ENCODE measurements at regions not wholly inside any gene's neighbourhood (a gene's known extent, or its start where the extent isn't known, plus 50 kb on each side); places are given as distances from the start of the nearest gene placed in this dataset.
"Not testable (repeated sequence)": the region's sequence is repeated elsewhere in the genome, so short reads cannot be mapped to it uniquely, and the experiment has no call there.

- Mint-ChIP-seq H3K4me1 (peaks cover 1% of the 10 kb centered on the region), H3K27ac (no peak overlapping the region), H3K36me3 (no peaks in the 10 kb centered on the region), H3K9me3 (no peaks in the 10 kb centered on the region), H3K4me3 (no peak overlapping the region), H3K27me3 (peaks cover 14% of the 10 kb centered on the region)
- no peak for ATAC-seq (ENCODE audit: low read depth)
- POLR2A ChIA-PET: no interaction called here
- DNase-seq: no peak
Measured at GRCh38 chr5:96193946-96194345, 232.3 kb upstream of the ELL2 start.

GRCh38 chr5:96189987-96190386 is 228.3 kb upstream of the ELL2 start:
- peaks cover 14% of the 10 kb centered on the region for H3K27me3 Mint-ChIP-seq
- POLR2A ChIA-PET: no interaction called here
- peaks cover 1% of the 10 kb centered on the region for H3K4me1 Mint-ChIP-seq
- H3K27ac Mint-ChIP-seq: no peak overlapping the region
- ATAC-seq (ENCODE audit: low read depth): no peak
- no peak overlapping the region for H3K4me3 Mint-ChIP-seq
- no peaks in the 10 kb centered on the region for H3K9me3 Mint-ChIP-seq
- no peaks in the 10 kb centered on the region for H3K36me3 Mint-ChIP-seq
- DNase-seq: no peak

- Mint-ChIP-seq H3K27me3 (peaks cover 14% of the 10 kb centered on the region), H3K4me3 (no peak overlapping the region), H3K4me1 (peaks cover 1% of the 10 kb centered on the region), H3K36me3 (no peaks in the 10 kb centered on the region), H3K9me3 (no peaks in the 10 kb centered on the region), H3K27ac (no peak overlapping the region)
- POLR2A ChIA-PET: no interaction called here
- DNase-seq (no peak), ATAC-seq (ENCODE audit: low read depth) (no peak)
Measured at GRCh38 chr5:96189028-96189826, 227.6 kb upstream of the ELL2 start.

GRCh38 chr5:96187309-96188027 is 225.8 kb upstream of the ELL2 start:
- POLR2A ChIA-PET: no interaction called here
- Mint-ChIP-seq H3K27me3 (peaks cover 14% of the 10 kb centered on the region), H3K36me3 (no peaks in the 10 kb centered on the region), H3K9me3 (no peaks in the 10 kb centered on the region), H3K27ac (no peak overlapping the region), H3K4me3 (no peak overlapping the region), H3K4me1 (no peaks in the 10 kb centered on the region)
- ATAC-seq (ENCODE audit: low read depth) (no peak), DNase-seq (no peak)

- H3K27me3 Mint-ChIP-seq: peaks cover 18% of the 10 kb centered on the region
- H3K4me1 Mint-ChIP-seq; H3K27ac Mint-ChIP-seq; H3K36me3 Mint-ChIP-seq; POLR2A ChIA-PET; DNase-seq; H3K4me3 Mint-ChIP-seq; ATAC-seq (ENCODE audit: low read depth); H3K9me3 Mint-ChIP-seq: not testable (repeated sequence)
Measured at GRCh38 chr5:96184510-96184909, 222.9 kb upstream of the ELL2 start.

GRCh38 chr5:96180684-96181435 is 219.2 kb upstream of the ELL2 start:
- POLR2A ChIA-PET: no interaction called here
- no peak for DNase-seq
- Mint-ChIP-seq H3K27me3 (peaks cover 6% of the 10 kb centered on the region), H3K4me1 (no peaks in the 10 kb centered on the region), H3K9me3 (no peaks in the 10 kb centered on the region), H3K36me3 (no peaks in the 10 kb centered on the region), H3K27ac (no peak overlapping the region), H3K4me3 (no peak overlapping the region)
- no peak for ATAC-seq (ENCODE audit: low read depth)

GRCh38 chr5:96177303-96177869 is 215.7 kb upstream of the ELL2 start:
- Mint-ChIP-seq H3K9me3 (no peaks in the 10 kb centered on the region), H3K4me3 (no peak overlapping the region), H3K27me3 (peaks cover 8% of the 10 kb centered on the region), H3K36me3 (no peaks in the 10 kb centered on the region), H3K4me1 (no peaks in the 10 kb centered on the region), H3K27ac (no peak overlapping the region)
- DNase-seq (no peak), ATAC-seq (ENCODE audit: low read depth) (no peak)
- POLR2A ChIA-PET: no interaction called here

- DNase-seq (no peak), ATAC-seq (ENCODE audit: low read depth) (no peak)
- Mint-ChIP-seq H3K9me3 (no peaks in the 10 kb centered on the region), H3K36me3 (no peaks in the 10 kb centered on the region), H3K27me3 (peaks cover 8% of the 10 kb centered on the region), H3K4me1 (no peaks in the 10 kb centered on the region), H3K4me3 (no peak overlapping the region), H3K27ac (no peak overlapping the region)
- POLR2A ChIA-PET: no interaction called here
Measured at GRCh38 chr5:96176022-96176421, 214.4 kb upstream of the ELL2 start.

GRCh38 chr5:96175090-96175489 is 213.4 kb upstream of the ELL2 start:
- DNase-seq: no peak
- no peaks in the 10 kb centered on the region for H3K36me3 Mint-ChIP-seq

GRCh38 chr5:96173366-96173765 is 211.7 kb upstream of the ELL2 start:
- no peaks in the 10 kb centered on the region for H3K4me1 Mint-ChIP-seq
- H3K4me3 Mint-ChIP-seq: no peak overlapping the region
- no peak for DNase-seq
- peaks cover 2% of the 10 kb centered on the region for H3K27me3 Mint-ChIP-seq
- ATAC-seq (ENCODE audit: low read depth): no peak
- H3K9me3 Mint-ChIP-seq: no peaks in the 10 kb centered on the region
- H3K27ac Mint-ChIP-seq: no peak overlapping the region
- POLR2A ChIA-PET: no interaction called here
- no peaks in the 10 kb centered on the region for H3K36me3 Mint-ChIP-seq

More at GRCh38 chr5:96175090-96175489, 213.4 kb upstream of the ELL2 start:
- Mint-ChIP-seq H3K9me3 (no peaks in the 10 kb centered on the region), H3K27ac (no peak overlapping the region), H3K4me3 (no peak overlapping the region), H3K4me1 (no peaks in the 10 kb centered on the region), H3K27me3 (peaks cover 5% of the 10 kb centered on the region)
- POLR2A ChIA-PET: no interaction called here
- no peak for ATAC-seq (ENCODE audit: low read depth)

- H3K4me3 Mint-ChIP-seq: no peak overlapping the region
- no peak overlapping the region for H3K27ac Mint-ChIP-seq
- no peak for ATAC-seq (ENCODE audit: low read depth)
- H3K27me3 Mint-ChIP-seq: peaks cover 2% of the 10 kb centered on the region
- no peak for DNase-seq
- H3K9me3 Mint-ChIP-seq: no peaks in the 10 kb centered on the region
- H3K36me3 Mint-ChIP-seq: no peaks in the 10 kb centered on the region
- POLR2A ChIA-PET: no interaction called here
- H3K4me1 Mint-ChIP-seq: no peaks in the 10 kb centered on the region
Measured at GRCh38 chr5:96172436-96172835, 210.8 kb upstream of the ELL2 start.

- H3K27ac Mint-ChIP-seq; POLR2A ChIA-PET; H3K4me3 Mint-ChIP-seq; H3K27me3 Mint-ChIP-seq; ATAC-seq (ENCODE audit: low read depth); H3K9me3 Mint-ChIP-seq; DNase-seq; H3K36me3 Mint-ChIP-seq; H3K4me1 Mint-ChIP-seq: not testable (repeated sequence)
Measured at GRCh38 chr5:96171973-96172372, 210.3 kb upstream of the ELL2 start.

- H3K4me3 Mint-ChIP-seq; H3K36me3 Mint-ChIP-seq; DNase-seq; ATAC-seq (ENCODE audit: low read depth); H3K27ac Mint-ChIP-seq; POLR2A ChIA-PET; H3K9me3 Mint-ChIP-seq; H3K27me3 Mint-ChIP-seq; H3K4me1 Mint-ChIP-seq: not testable (repeated sequence)
Measured at GRCh38 chr5:96170481-96171125, 209.0 kb upstream of the ELL2 start.

Data from activated naive CD8-positive, alpha-beta T cell treated with anti-CD3 and anti-CD28 coated beads, Interleukin-2, amount 10 ng/mL, durations not matched to agents 7 days and 5 days (primary cell).